ENCODE measurements at regions not wholly inside any gene's neighbourhood (a gene's known extent, or its start where the extent isn't known, plus 50 kb on each side); places are given as distances from the start of the nearest gene placed in this dataset.

DNA sequence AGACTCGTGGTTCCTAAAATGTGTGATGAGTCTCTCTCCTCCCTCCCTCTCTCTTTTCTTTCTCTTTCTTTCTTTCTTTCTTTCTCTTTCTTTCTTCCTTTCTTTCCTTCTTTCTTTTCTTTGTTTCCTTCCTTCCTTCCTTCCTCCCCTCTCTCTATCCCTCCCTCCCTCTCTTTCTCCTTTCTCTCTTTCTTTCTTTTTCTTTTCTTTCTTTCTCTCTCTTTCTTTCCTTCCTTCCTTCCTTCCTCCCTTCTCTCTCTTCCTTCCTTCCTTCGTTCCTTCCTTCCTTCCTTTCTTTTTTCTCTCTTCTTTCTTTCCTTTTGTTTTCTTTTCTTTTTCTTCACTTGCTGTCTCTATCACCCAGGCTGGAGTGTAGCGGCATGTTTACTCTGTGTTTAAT lies 290.8 kb downstream of the NFKBIZ start:
- TF ChIP-seq POLR2A (IDR thresholded peaks at IDR 0.05; ENCODE audit: low read length), result no peak
- no peak for TF ChIP-seq GATA1 (IDR thresholded peaks at IDR 0.05; ENCODE audit: low read depth, low read length)

Measured in erythroblast (primary cell).